HL-60 (cell line): ENCODE measurements at regions not wholly inside any gene's neighbourhood (a gene's known extent, or its start where the extent isn't known, plus 50 kb on each side); places are given as distances from the start of the nearest gene placed in this dataset.

Source experiments
- DNase-seq, 2 experiments: peaks; one replicate each; pipeline ENCODE4 v3.0.0-alpha.2; 2010 to 2020; ENCODE audit warnings: low read depth in 1 of 2, low spot score in 1 of 2
- H3K27ac ChIP-seq: fragments of 250-450 bp; sonication (Bioruptor Pico); replicated peaks from 2 replicates; pipeline ENCODE4 v1.5.1; 2020; ENCODE audit warnings: mild to moderate bottlenecking, moderate library complexity
- H3K27me3 ChIP-seq: fragments of 250-450 bp; sonication (Bioruptor Pico); 2 replicates; pipeline ENCODE4 v1.5.1; 2021; ENCODE audit warnings: mild to moderate bottlenecking, moderate library complexity; ENCODE audit not compliant: insufficient read depth, poor library complexity, severe bottlenecking
- H3K4me3 ChIP-seq: replicated peaks from 2 replicates; pipeline ENCODE4 v1.5.1; 2011; ENCODE audit warnings: mild to moderate bottlenecking, control low read depth, low read length; ENCODE audit not compliant: insufficient read depth
- CTCF ChIP-seq: IDR thresholded peaks from one replicate; pipeline ENCODE4 v1.5.1; 2011; ENCODE audit warnings: low read length, control low read depth, inconsistent platforms; ENCODE audit not compliant: insufficient read depth
- GABPA ChIP-seq: IDR thresholded peaks from 2 replicates; pipeline ENCODE4 v1.6.1; 2012; ENCODE audit warnings: low read depth
- POLR2AphosphoS5 ChIP-seq: IDR thresholded peaks from 2 replicates; pipeline ENCODE4 v1.6.1; 2012; ENCODE audit warnings: low read depth
- REST ChIP-seq: IDR thresholded peaks from 2 replicates; pipeline ENCODE4 v1.6.1; 2012; ENCODE audit warnings: low read depth; ENCODE audit not compliant: insufficient replicate concordance
- SPI1 ChIP-seq: IDR thresholded peaks from 2 replicates; pipeline ENCODE4 v1.6.1; 2012; ENCODE audit warnings: low read depth, mild to moderate bottlenecking, borderline replicate concordance

DNA sequence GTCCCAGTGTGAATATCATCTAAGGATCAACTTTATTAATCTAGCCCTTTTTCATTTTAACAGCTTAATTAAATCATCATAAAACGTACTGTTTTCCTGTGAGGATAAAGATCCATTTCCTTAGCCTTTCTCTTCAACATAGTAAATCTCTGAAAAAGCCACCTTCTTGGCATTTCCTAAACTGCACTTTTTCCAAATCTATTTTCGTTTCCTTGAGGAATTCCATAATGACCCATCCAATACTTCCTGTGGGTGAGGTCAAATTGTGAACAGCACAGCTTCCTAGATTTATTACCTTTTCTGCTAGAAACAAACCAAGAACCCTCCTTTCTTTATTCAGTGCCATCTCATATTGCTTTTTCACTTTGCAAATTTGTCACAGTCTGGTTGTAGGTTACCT lies 129.4 kb upstream of the CNTN4 start:
- TF ChIP-seq GABPA (no peak), REST (no peak), POLR2AphosphoS5 (no peak), CTCF (no peak), SPI1 (no peak)
- Histone ChIP-seq H3K27ac (no peak overlapping the region), H3K27me3 (no peaks in the 10 kb centered on the region), H3K4me3 (no peak overlapping the region)
- no peak for DNase-seq

GRCh38 chr3:1971780-1972179 lies 126.9 kb upstream of the CNTN4 start:
- H3K27me3 ChIP-seq, result no peaks in the 10 kb centered on the region
- DNase-seq, result no peak
- TF ChIP-seq GABPA (no peak), POLR2AphosphoS5 (no peak), REST (no peak), CTCF (no peak), SPI1 (no peak)
- no peak overlapping the region for H3K27ac ChIP-seq
- H3K4me3 ChIP-seq, result no peak overlapping the region

GRCh38 chr3:1979961-1980615 lies 118.6 kb upstream of the CNTN4 start:
- no peaks in the 10 kb centered on the region for H3K27me3 ChIP-seq
- no peak for DNase-seq
- TF ChIP-seq REST, result no peak
- no peak for TF ChIP-seq POLR2AphosphoS5
- TF ChIP-seq SPI1, result no peak
- TF ChIP-seq GABPA, result no peak
- TF ChIP-seq CTCF, result no peak
- no peak overlapping the region for H3K27ac ChIP-seq
- no peak overlapping the region for H3K4me3 ChIP-seq
